A673 (cell line): ENCODE measurements at regions not wholly inside any gene's neighbourhood (a gene's known extent, or its start where the extent isn't known, plus 50 kb on each side); places are given as distances from the start of the nearest gene placed in this dataset.

Source experiments
- BruUV-seq: library from RNA; stranded (reverse); fragments of 400-500 nt; replicated peaks from 2 replicates; lab custom pipeline; 2021; lab: Mats Ljungman, UMichigan
- CTCF ChIA-PET: fragments of 300-600 bp; sonication (Branson Sonifier 250); formaldehyde crosslinking; loops from one replicate; lab custom pipeline; 2022; ENCODE audit warnings: antibody characterized with exemption; lab: Charles Lee
- POLR2A ChIA-PET: fragments of 300-600 bp; sonication (Branson Sonifier 250); formaldehyde crosslinking; loops from one replicate; lab custom pipeline; 2022; ENCODE audit warnings: antibody characterized with exemption; ENCODE audit not compliant: low non-redundant PET; lab: Charles Lee
- DNase-seq: peaks from one replicate; pipeline ENCODE4 v3.0.0-alpha.2; 2015; ENCODE audit warnings: low spot score
- H3K27ac ChIP-seq: fragments of 200-600 bp; sonication (generic); 2 replicates; pipeline ENCODE4 v1.5.1; 2016; ENCODE audit warnings: mixed run types, low read depth, mild to moderate bottlenecking, mixed read lengths, antibody characterized with exemption, low read length; ENCODE audit not compliant: poor library complexity, severe bottlenecking
- H3K27me3 ChIP-seq: fragments of 200-600 bp; sonication (generic); replicated peaks from 2 replicates; pipeline ENCODE4 v1.6.1; 2017; ENCODE audit warnings: mixed run types, low read depth, mild to moderate bottlenecking, mixed read lengths, antibody characterized with exemption, low read length; ENCODE audit not compliant: insufficient read depth, poor library complexity
- H3K36me3 ChIP-seq: fragments of 200-600 bp; sonication (generic); 2 replicates; pipeline ENCODE4 v1.6.1; 2016; ENCODE audit warnings: mixed run types, mild to moderate bottlenecking, mixed read lengths, antibody characterized with exemption, low read length; ENCODE audit not compliant: insufficient read depth, poor library complexity, severe bottlenecking
- H3K4me1 ChIP-seq: fragments of 200-600 bp; sonication (generic); 2 replicates; pipeline ENCODE4 v1.6.1; 2017; ENCODE audit warnings: mixed run types, mild to moderate bottlenecking, mixed read lengths, antibody characterized with exemption, low read length; ENCODE audit not compliant: insufficient read depth, poor library complexity, severe bottlenecking
- H3K4me3 ChIP-seq: fragments of 200-600 bp; sonication (generic); 2 replicates; pipeline ENCODE4 v1.5.1; 2016; ENCODE audit warnings: low read depth, mixed run types, mild to moderate bottlenecking, mixed read lengths, low read length; ENCODE audit not compliant: poor library complexity, severe bottlenecking
- H3K9me3 ChIP-seq: fragments of 200-600 bp; sonication (generic); 2 replicates; pipeline ENCODE4 v1.6.1; 2016; ENCODE audit warnings: mixed run types, low read depth, mild to moderate bottlenecking, mixed read lengths, antibody characterized with exemption, low read length; ENCODE audit not compliant: poor library complexity, severe bottlenecking
- EZH2 ChIP-seq: fragments of 200-600 bp; sonication (generic); IDR thresholded peaks from 2 replicates; pipeline ENCODE4 v1.6.1; 2017; ENCODE audit warnings: borderline replicate concordance, low read depth, mild to moderate bottlenecking, mixed read lengths, antibody characterized with exemption, low read length; ENCODE audit not compliant: poor library complexity, severe bottlenecking
- intact Hi-C: fragments of 100-400 bp; cut with micrococcal nuclease; formaldehyde crosslinking; loops from one replicate; pipeline ENCODE4 v1.10.0; 2022; ENCODE audit not compliant: unreplicated experiment
- TF ChIP-seq, protein P1 (sequence below): fragments of 300-800, 200-600 bp; sonication (generic); conservative IDR thresholded peaks from 2 replicates; pipeline ENCODE4 v1.5.1; 2017; ENCODE audit warnings: low read depth, mild to moderate bottlenecking, antibody characterized with exemption, low read length, moderate library complexity, mixed read lengths

DNA sequence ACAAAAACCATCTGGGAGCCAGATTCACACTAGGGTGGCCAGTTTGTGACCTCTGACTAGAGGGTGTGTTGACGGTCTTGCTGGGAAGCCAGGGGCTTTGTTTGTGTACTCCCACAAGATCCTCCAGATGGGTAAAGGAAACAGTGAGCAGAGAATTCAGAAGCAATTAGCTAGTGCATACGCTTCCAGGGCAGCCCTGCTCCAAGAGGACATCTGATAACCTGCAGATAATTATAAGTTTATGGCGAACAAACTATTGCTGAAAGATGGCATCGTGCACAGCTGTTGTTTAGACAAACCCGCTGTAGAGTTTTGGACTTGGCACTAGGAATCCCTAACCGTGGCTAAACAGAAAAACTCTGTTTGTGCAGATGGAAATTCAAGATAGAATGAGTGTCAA, 326.4 kb downstream of the TGFB2 start:
- Histone ChIP-seq H3K4me1 (peaks cover 11% of the 10 kb centered on the region), H3K36me3 (no peaks in the 10 kb centered on the region), H3K27me3 (peaks cover 6% of the 10 kb centered on the region), H3K4me3 (no peak overlapping the region), H3K9me3 (no peaks in the 10 kb centered on the region), H3K27ac (no peak overlapping the region)
- intact Hi-C loops = loop anchor here (10.0 kb wide), 1 partner anchor 327 kb away; the partner anchor contains the start of gene TGFB2
- CTCF ChIA-PET = no interaction called here
- POLR2A ChIA-PET = no interaction called here
- no peak for DNase-seq
- no TSS peak for BruUV-seq
- TF ChIP-seq, protein P1, sequence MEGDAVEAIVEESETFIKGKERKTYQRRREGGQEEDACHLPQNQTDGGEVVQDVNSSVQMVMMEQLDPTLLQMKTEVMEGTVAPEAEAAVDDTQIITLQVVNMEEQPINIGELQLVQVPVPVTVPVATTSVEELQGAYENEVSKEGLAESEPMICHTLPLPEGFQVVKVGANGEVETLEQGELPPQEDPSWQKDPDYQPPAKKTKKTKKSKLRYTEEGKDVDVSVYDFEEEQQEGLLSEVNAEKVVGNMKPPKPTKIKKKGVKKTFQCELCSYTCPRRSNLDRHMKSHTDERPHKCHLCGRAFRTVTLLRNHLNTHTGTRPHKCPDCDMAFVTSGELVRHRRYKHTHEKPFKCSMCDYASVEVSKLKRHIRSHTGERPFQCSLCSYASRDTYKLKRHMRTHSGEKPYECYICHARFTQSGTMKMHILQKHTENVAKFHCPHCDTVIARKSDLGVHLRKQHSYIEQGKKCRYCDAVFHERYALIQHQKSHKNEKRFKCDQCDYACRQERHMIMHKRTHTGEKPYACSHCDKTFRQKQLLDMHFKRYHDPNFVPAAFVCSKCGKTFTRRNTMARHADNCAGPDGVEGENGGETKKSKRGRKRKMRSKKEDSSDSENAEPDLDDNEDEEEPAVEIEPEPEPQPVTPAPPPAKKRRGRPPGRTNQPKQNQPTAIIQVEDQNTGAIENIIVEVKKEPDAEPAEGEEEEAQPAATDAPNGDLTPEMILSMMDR = no peak
- no peak for TF ChIP-seq EZH2

DNA sequence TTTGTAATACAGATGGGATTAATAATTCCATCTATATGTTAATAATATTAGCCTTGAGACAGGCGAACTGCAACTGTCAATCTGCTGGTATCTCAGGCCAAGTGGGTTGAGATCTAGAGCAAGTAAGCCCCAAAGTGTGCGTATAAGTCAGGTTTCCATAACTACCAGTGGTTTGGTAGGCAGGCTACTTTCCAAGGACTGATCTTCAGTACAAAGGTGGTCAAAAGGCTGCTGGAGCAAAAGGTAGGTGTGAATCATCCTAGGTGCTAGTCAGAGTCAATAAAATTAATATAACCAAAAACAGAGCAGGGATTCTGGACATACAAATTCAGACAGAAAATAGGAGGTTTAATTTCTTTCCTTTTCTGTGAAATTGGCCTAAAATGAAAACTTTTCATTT, 328.0 kb downstream of the TGFB2 start:
- intact Hi-C loops = loop anchor here (10.0 kb wide), 1 partner anchor 328 kb away; the partner anchor contains the start of gene TGFB2
- TF ChIP-seq, protein P1 = no peak
- TF ChIP-seq EZH2 = no peak
- no peaks in the 10 kb centered on the region for H3K9me3 ChIP-seq
- H3K4me1 ChIP-seq = no peaks in the 10 kb centered on the region
- H3K4me3 ChIP-seq = no peak overlapping the region
- DNase-seq = no peak
- no TSS peak for BruUV-seq
- H3K27me3 ChIP-seq = peaks cover 22% of the 10 kb centered on the region
- POLR2A ChIA-PET = interaction anchor here (0.6 kb wide), 1 partner anchor 786 kb away, joined by 5 read pairs; no protein-coding TSS in a partner anchor
- no peaks in the 10 kb centered on the region for H3K36me3 ChIP-seq
- CTCF ChIA-PET = no interaction called here
- H3K27ac ChIP-seq = no peak overlapping the region

DNA sequence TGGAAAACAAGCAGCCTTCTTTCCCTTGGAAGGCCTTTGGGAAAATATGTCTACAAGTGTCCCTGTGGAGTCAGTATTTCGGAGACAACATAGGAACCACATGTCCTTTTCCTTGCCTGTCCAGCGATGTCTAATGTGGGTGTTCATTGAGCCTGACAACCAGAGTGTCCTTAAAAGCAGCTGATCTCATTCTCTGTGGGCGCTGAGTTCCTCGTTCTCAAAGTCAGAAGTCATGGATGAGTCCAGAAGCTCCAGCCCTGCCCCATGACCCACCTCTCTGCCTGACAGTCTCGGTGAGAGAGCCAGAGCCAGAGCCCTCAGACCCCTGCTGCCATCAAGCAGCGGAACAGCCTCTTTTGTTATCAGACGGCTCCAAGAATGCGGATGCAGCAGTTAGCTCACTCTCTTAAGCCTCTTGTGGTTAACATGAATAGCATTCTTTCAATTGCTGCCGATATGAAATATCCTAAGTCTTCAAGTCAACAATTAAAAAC, 329.2 kb downstream of the TGFB2 start:
- CTCF ChIA-PET = no interaction called here
- no peak overlapping the region for H3K27ac ChIP-seq
- no peaks in the 10 kb centered on the region for H3K36me3 ChIP-seq
- no peak overlapping the region for H3K4me3 ChIP-seq
- H3K27me3 ChIP-seq = peaks cover 31% of the 10 kb centered on the region
- no TSS peak for BruUV-seq
- POLR2A ChIA-PET = no interaction called here
- H3K4me1 ChIP-seq = no peaks in the 10 kb centered on the region
- TF ChIP-seq, protein P1 = no peak
- no peak for TF ChIP-seq EZH2
- DNase-seq = peak; percentile 72
- intact Hi-C loops = loop anchor here (10.0 kb wide), 1 partner anchor 330 kb away; the partner anchor contains the start of gene TGFB2
- no peaks in the 10 kb centered on the region for H3K9me3 ChIP-seq
